Fibroblast of mammary gland (primary cell): ENCODE measurements at regions not wholly inside any gene's neighbourhood (a gene's known extent, or its start where the extent isn't known, plus 50 kb on each side); places are given as distances from the start of the nearest gene placed in this dataset.
A peak's percentile ranks its signal among the peaks of the same experiment; 100 is the strongest.

Experiments
- DNase-seq: peaks from one replicate; pipeline ENCODE4 v3.0.0-alpha.2; 2010; ENCODE audit warnings: low read depth
- H3K4me3 ChIP-seq: 2 replicates; pipeline ENCODE4 v1.5.1; 2011; ENCODE audit warnings: low read depth, mild to moderate bottlenecking, low read length, moderate library complexity; ENCODE audit not compliant: control insufficient read depth
- CTCF ChIP-seq: conservative IDR thresholded peaks from 2 replicates; pipeline ENCODE4 v1.5.1; 2011; ENCODE audit warnings: low read depth, low read length, inconsistent platforms; ENCODE audit not compliant: control insufficient read depth, insufficient read depth

- TF ChIP-seq CTCF: no peak
- no peak overlapping the region for H3K4me3 ChIP-seq
- DNase-seq: no peak
Measured at GRCh38 chr7:24411226-24411625, 127.2 kb downstream of the NPY start.

DNA sequence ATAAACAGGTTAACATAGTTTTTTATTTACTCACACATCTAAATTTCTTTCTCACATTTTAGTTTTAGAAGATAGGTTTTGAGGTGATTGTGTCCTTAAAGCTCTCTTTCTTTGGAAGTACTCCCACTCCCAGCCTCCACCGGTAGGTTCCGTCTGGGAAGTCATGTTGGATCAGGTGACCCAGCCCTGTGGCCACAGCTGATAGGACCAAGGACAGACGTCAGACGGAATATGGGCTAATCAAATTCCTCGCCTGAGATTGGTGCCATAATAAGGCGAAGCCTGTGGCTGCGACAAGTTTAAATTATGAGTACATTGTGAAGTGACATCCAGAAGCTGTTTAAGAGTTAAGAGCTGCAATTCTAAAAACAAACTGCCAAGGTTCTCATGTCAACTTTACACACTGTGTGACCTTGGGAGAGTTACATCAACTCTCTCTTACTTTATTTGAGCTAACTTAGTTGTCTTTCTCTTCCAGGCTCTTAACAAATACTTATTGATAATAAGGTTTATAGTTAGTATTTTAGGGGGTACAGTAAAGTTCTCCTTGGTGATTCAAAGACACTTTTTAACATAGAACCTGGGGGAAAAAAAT is 133.6 kb downstream of the NPY start:
- no peak overlapping the region for H3K4me3 ChIP-seq
- no peak for TF ChIP-seq CTCF
- no peak for DNase-seq

DNA sequence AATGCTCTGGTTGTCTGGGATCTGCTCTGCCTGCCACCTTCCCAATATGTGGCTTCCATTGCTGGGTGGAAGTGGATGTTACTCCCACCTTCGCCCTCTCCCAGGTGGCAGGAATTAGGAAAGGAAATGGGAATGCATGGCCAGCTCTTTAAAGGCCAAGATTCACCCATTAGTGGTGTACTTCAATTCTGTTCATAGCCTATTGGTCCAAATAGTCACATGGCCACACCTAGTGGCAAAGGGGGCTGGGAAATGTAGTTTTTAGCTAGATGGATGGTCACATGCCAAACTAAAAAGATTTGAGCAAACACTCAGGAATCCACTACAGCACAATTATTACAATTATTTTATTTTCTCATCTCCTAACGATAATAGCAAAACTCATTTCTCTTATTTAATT is 135.1 kb downstream of the NPY start:
- no peak overlapping the region for H3K4me3 ChIP-seq
- DNase-seq: peak; percentile 27
- no peak for TF ChIP-seq CTCF

- no peak overlapping the region for H3K4me3 ChIP-seq
- TF ChIP-seq CTCF: no peak
- no peak for DNase-seq
Measured at GRCh38 chr7:24419511-24419910, 135.5 kb downstream of the NPY start.

- no peak overlapping the region for H3K4me3 ChIP-seq
- DNase-seq: no peak
- TF ChIP-seq CTCF: no peak
Measured at GRCh38 chr7:24422441-24423010, 138.5 kb downstream of the NPY start.

DNA sequence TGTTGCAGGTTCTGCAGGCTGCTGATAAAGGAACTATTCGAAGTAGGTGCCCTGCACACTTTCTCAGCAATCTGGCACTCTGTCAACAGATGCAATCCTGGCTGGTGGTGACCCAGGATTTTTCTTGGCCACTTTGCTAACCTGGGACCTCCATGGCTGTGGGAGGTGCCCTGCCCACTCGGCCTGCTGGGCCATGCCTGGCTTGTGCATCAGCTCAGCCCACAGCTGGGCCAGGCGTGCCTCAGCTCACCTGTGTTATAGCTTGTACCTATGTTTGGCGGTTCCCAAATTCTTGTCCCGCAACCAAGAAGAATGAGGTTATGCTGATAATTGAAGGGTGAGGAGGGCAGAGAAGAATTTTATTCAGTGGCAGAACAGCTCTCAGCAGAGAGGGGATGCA is 141.7 kb downstream of the NPY start:
- no peak for TF ChIP-seq CTCF
- DNase-seq: no peak
- no peak overlapping the region for H3K4me3 ChIP-seq
